Fibroblast of skin of right quadriceps (primary cell): ENCODE measurements at regions not wholly inside any gene's neighbourhood (a gene's known extent, or its start where the extent isn't known, plus 50 kb on each side); places are given as distances from the start of the nearest gene placed in this dataset.
A peak's percentile ranks its signal among the peaks of the same experiment; 100 is the strongest.

ENCODE experiments used
- DNase-seq: peaks from one replicate; pipeline ENCODE4 v3.0.0-alpha.2; 2013

GRCh38 chr4:187135878-187136277 lies 412.2 kb upstream of the FAT1 start:
- no peak for DNase-seq

GRCh38 chr4:187139141-187139540 lies 415.5 kb upstream of the FAT1 start:
- DNase-seq, result no peak

DNA sequence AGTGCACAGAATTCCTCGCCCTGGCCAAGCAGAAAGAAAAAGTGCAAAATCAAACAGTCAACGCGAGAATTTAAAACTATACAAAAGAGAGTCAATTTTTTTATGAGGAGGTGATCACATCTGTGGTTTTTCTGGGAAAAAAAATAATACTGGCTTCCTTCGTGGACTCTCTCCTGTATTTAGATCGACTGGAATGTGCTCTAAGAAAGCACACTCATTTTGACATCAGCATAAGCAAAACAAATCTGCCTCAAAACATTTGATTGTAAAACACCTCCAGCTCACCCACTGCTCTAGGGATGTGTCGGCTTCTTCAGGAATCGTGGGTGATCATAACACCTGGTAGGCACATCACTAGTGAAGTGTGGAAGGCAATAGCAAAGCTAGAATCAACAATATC lies 417.4 kb upstream of the FAT1 start:
- no peak for DNase-seq

DNA sequence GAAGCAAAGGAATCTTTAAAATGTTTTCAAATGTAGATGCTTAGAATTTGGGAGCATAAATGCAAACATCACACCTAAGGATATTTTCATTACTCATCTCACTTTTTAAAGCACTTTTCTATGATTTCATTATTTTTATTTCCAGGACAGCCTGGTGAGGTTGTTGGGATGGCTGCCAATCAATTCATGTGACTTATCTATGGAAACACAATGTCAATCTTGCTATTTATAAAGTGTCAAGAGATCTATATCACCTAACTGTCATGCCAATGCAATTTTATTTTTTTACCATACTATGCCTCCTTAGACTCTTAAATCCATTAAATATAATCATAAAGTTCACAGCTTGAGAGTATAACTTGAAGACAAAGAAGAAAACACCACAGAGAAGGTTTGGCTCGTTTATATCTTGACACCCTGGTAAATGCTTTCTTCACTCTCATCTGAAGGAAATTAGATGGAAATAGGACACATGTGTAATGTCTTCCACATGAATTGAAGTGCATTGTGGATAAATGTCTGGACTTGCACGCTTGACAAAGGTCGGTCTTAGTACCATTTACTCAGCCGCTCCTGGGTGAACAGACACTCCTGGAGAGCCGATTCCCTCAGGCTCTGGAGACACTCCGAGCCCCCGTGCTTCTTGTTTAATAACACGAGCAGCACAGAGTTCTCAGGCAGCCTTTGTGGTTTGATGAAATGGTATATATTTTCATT lies 425.7 kb upstream of the FAT1 start:
- no peak for DNase-seq

DNA sequence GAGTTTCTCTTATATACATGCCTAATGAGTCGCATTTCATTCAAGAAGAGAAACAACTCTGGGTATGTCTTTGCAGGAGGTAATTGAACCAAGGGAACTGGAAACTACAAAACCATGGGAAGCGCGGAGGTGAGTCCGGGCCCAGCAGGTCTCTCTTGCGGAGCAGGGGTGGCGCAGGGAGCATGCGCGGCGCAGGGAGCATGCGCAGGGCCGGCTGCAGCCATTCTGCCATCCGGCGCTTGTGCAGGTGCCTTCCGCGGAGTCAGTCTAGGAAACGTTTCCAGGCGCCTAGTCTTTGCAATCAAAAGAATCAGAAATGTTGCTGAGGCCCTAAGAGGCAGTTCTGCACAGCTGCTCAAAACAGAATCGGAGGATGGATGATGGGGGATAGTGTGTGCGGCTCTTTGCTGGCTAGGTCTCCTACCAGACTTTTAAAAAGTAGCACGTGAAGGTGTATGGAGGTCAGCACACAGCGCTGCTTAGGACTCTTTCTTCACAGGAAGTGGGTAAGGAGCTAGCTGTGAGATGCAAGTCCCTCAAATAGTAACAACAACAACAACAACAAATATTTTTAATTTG lies 433.8 kb upstream of the FAT1 start:
- DNase-seq, result no peak

- no peak for DNase-seq
Observed at GRCh38 chr4:187158003-187158402, 434.3 kb upstream of the FAT1 start.

DNA sequence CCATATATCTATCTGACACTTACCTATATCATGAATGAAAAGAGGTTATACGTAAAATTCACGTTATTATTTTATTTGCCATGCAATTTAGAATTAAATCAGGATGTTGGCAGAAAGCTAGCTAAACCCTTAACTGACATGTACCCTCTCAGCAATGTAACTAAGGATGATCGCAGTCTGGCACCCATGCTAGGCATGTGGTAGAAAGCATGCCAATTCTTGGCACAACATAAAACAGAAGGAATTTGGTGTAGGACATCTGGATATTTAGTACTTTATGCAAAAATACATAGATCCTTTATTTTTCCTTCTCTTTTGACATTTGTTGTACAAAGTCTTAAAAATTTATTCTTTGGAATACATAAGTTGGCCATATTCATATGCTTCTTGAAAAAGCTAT lies 436.8 kb upstream of the FAT1 start:
- DNase-seq, result no peak

GRCh38 chr4:187166886-187167512 lies 443.3 kb upstream of the FAT1 start:
- DNase-seq, result no peak

DNA sequence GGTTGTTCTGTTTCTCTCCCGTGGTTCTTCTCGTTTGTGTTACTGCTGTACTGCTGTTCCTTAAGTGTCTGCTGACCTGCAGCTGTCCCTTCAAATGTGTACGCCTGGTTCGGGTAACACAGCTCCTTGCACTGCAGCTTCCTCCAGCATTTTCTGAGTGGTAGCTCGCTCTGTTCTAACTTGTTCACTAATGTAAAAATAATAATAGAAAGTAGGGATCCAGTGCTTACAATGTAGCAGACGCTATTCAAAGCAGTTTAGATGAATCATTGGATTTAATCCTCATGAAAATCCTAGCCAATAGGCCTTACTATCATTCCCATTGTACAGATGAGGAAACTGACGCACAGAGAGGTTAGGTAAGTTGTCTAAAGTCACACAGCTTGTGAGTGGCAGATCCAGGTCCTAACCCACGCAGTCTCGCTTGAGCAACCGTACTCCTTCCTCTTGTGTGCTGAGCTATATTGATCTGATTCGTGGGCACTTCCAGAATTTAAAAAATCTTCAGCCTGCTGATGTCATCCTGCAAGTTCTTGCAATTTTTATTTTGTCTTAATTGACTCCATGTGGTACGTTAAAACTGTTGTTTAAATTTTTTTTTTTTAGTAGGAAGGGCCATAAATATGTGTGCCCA lies 448.2 kb upstream of the FAT1 start:
- DNase-seq, result peak; percentile 80

- DNase-seq, result no peak
Observed at GRCh38 chr4:187172340-187172761, 448.7 kb upstream of the FAT1 start.

- no peak for DNase-seq
Observed at GRCh38 chr4:187174749-187175148, 451.1 kb upstream of the FAT1 start.

GRCh38 chr4:187175197-187175596 lies 451.5 kb upstream of the FAT1 start:
- no peak for DNase-seq

GRCh38 chr4:187176261-187176910 lies 452.7 kb upstream of the FAT1 start:
- DNase-seq, result no peak

- DNase-seq, result no peak
Observed at GRCh38 chr4:187178084-187178483, 454.4 kb upstream of the FAT1 start.

- DNase-seq, result no peak
Observed at GRCh38 chr4:187178587-187178986, 454.9 kb upstream of the FAT1 start.

GRCh38 chr4:187179086-187180058 lies 455.7 kb upstream of the FAT1 start:
- no peak for DNase-seq

DNA sequence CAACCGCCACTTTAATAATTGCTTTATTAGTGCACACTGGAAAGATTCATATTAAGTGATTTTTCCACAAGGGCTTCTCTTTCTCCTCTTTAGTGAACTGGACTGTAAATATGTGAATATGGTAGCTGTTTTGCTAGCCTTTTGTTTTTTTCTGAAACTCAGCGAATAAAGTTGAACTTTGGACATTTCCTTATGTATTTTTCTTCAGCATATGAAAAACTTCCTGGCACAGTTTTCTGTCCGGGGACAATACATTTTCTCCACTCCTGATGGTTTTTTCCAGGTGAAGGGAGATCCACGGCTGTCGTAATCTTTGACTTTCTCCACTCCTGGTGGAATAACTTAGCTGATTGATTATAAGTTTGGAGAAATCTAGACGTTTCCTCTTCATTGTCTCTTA lies 457.4 kb upstream of the FAT1 start:
- no peak for DNase-seq

- peak; percentile 50 for DNase-seq
Observed at GRCh38 chr4:187183346-187183745, 459.7 kb upstream of the FAT1 start.

DNA sequence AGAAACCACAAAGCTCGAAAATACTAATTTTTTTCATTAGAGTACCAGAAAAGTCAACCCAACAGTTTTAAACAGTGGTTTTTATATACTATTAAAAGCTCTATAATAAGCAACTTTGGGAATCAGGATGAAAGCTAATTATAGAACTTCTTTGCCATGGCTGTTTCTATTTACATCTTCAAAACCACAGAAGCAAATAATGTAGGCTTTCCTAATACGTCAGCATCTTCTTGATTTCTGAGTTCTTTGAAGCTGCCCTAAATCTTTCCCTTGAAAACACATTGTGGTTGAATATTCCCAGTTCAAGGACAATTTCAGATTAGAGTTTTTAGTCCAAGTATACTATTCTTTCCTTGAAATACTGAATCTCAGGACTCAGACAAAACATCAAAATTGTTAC lies 460.2 kb upstream of the FAT1 start:
- peak; percentile 47 for DNase-seq

GRCh38 chr4:187184508-187184907 lies 460.9 kb upstream of the FAT1 start:
- no peak for DNase-seq

DNA sequence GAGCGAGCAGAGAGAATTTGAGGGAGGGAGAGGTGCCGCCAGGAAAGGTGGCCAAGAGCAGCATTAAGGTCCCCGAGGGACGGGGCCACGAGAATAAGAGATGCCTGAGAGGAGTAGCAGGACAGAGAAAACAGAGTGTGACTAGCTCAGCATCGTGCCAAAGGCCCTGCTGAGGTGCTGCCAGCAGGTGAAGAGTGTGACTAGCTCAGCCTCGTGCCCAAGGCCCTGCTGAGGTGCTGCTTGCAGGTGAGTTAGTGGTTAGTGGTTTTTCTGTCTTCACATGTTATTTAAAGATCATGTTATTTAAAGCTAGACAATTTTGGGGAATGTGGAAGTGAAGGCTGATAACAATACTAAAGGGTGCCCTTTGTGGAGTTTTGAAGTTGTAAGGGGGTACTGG lies 464.5 kb upstream of the FAT1 start:
- no peak for DNase-seq

DNA sequence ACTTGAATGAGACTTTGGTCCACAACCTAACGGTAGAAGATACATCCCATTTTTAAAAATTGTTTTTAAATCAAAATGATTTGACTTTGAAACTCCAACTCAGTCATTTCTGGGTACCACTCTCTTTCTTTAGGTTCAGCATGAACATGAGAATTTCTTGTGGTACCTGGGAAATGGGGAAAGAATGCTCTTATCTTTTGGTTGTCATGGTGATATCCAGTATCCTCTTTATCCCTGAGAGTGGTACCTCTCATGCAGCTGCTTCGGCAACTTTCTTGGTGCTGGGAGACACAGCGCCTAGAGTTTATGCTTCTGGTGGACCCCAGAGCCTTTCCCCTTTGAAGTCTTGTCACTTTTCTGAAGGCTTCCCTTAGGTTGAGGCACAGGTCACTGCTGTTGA lies 465.1 kb upstream of the FAT1 start:
- no peak for DNase-seq
